HepG2 (cell line): ENCODE measurements at regions not wholly inside any gene's neighbourhood (a gene's known extent, or its start where the extent isn't known, plus 50 kb on each side); places are given as distances from the start of the nearest gene placed in this dataset.

Source experiments
- ATAC-seq: fragments of 200-7000 bp; cut with Tn5 transposase; 3 replicates; pipeline ENCODE4 v1.9.1; 2020; ENCODE audit warnings: mild to moderate bottlenecking, moderate library complexity
- BruUV-seq: library from RNA; stranded (reverse); fragments of 400-500 nt; replicated peaks from 2 replicates; lab custom pipeline; 2021; lab: Mats Ljungman, UMichigan
- CTCF ChIA-PET: fragments of 300-600 bp; formaldehyde crosslinking; extraction: SDS; loops from one replicate; lab custom pipeline; 2021; ENCODE audit warnings: low total read pairs, inconsistent platforms, low intra/inter-chr PET ratio; lab: Yijun Ruan, JAX
- POLR2A ChIA-PET: fragments of 350-600 bp; sonication (Branson Sonifier 250); formaldehyde crosslinking; loops from one replicate; lab custom pipeline; 2020; ENCODE audit warnings: antibody characterized with exemption, inconsistent platforms; lab: Yijun Ruan, JAX
- DNase-seq: peaks from one replicate; pipeline ENCODE4 v3.0.0-alpha.2; 2015; ENCODE audit warnings: low spot score
- FAIRE-seq: peaks from 3 replicates; lab custom pipeline; 2011; peaks lifted over from hg19 to GRCh38; lab: Jason Lieb, UNC
- H2AFZ ChIP-seq: one replicate; pipeline ENCODE4 v1.6.1; 2011; ENCODE audit warnings: low read length, inconsistent platforms
- H3K27ac ChIP-seq: fragments of 300-600 bp; 3 replicates; pipeline ENCODE4 v1.8.0; 2011; ENCODE audit warnings: mixed run types, mild to moderate bottlenecking, mixed read lengths, low read length, inconsistent platforms; ENCODE audit not compliant: insufficient read depth; ENCODE audit errors: extremely low read length
- H3K27me3 ChIP-seq, 2 experiments: fragments of 200-600 bp in 1 of 2; 2 replicates in 1 of 2; 3 replicates in 1 of 2; pipeline versions ENCODE4 v1.6.0 to v1.8.0; 2011; ENCODE audit warnings: low read length in 2 of 2, mild to moderate bottlenecking in 2 of 2, moderate library complexity in 2 of 2, inconsistent platforms in 1 of 2; ENCODE audit not compliant: insufficient read depth in 2 of 2, control insufficient read depth in 1 of 2
- H3K36me3 ChIP-seq, 2 experiments: fragments of 200-600 bp in 1 of 2; replicated peaks in 1 of 2; 2 replicates in 1 of 2; 3 replicates in 1 of 2; pipeline versions ENCODE4 v1.5.1 to v1.8.0; 2011; ENCODE audit warnings: low read length in 2 of 2, inconsistent platforms in 1 of 2; ENCODE audit not compliant: insufficient read depth in 2 of 2, control insufficient read depth in 1 of 2
- H3K4me1 ChIP-seq: 2 replicates; pipeline ENCODE4 v1.5.1; 2012; ENCODE audit warnings: low read length, inconsistent platforms; ENCODE audit not compliant: insufficient read depth
- H3K4me2 ChIP-seq: 2 replicates; pipeline ENCODE4 v1.6.0; 2011; ENCODE audit warnings: low read depth, low read length, inconsistent platforms
- H3K4me3 ChIP-seq, 3 experiments: fragments of 200-600 bp in 1 of 3; sonication (generic), shearing (Covaris generic) in 1 of 3; replicated peaks in 1 of 3; 2 replicates each; pipeline ENCODE4 v1.5.1; 2011 to 2016; ENCODE audit warnings: low read length in 3 of 3, inconsistent platforms in 2 of 3, low read depth in 2 of 3, mild to moderate bottlenecking in 2 of 3, control low read depth in 1 of 3, mixed read lengths in 1 of 3; ENCODE audit not compliant: insufficient read depth in 1 of 3
- H3K79me2 ChIP-seq: one replicate; pipeline ENCODE4 v1.6.1; 2011; ENCODE audit warnings: low read length, inconsistent platforms; ENCODE audit not compliant: insufficient read depth
- H3K9ac ChIP-seq: 2 replicates; pipeline ENCODE4 v1.6.0; 2011; ENCODE audit warnings: mild to moderate bottlenecking, low read depth, low read length, inconsistent platforms; ENCODE audit not compliant: insufficient read depth
- H3K9me3 ChIP-seq: 2 replicates; pipeline ENCODE4 v1.5.1; 2012; ENCODE audit warnings: mild to moderate bottlenecking, low read length
- H4K20me1 ChIP-seq: 2 replicates; pipeline ENCODE4 v1.6.0; 2011; ENCODE audit warnings: inconsistent platforms, mild to moderate bottlenecking, low read length, moderate library complexity; ENCODE audit not compliant: insufficient read depth
- HNF4G ChIP-seq, 2 experiments: sonication (generic) in 1 of 2; formaldehyde crosslinking in 1 of 2; IDR thresholded peaks; 2 replicates each; pipeline versions ENCODE4 v1.4.0 to v1.6.1; 2011 to 2020; ENCODE audit warnings: borderline replicate concordance in 2 of 2, low read depth in 2 of 2, mild to moderate bottlenecking in 2 of 2, low read length in 1 of 2, missing genetic modification reagents in 1 of 2, moderate library complexity in 1 of 2
- MAFK ChIP-seq, 2 experiments: IDR thresholded peaks in 1 of 2; conservative IDR thresholded peaks in 1 of 2; 2 replicates each; pipeline ENCODE4 v1.6.1; 2011; ENCODE audit warnings: improper control_type of control experiment in 2 of 2, low read length in 2 of 2
- MXD4 ChIP-seq: IDR thresholded peaks from 2 replicates; pipeline ENCODE4 v1.6.1; 2016; ENCODE audit warnings: mild to moderate bottlenecking, missing biosample characterization, missing genetic modification reagents
- NBN ChIP-seq: fragments of 450-650 bp; conservative IDR thresholded peaks from 2 replicates; pipeline ENCODE4 v1.6.1; 2017
- SRY ChIP-seq: sonication (generic); formaldehyde crosslinking; IDR thresholded peaks from 2 replicates; pipeline ENCODE4 v1.8.0; 2022; ENCODE audit warnings: mild to moderate bottlenecking, missing genetic modification reagents
- ZBTB20 ChIP-seq: sonication (generic); formaldehyde crosslinking; IDR thresholded peaks from 2 replicates; pipeline ENCODE4 v1.8.1; 2023; ENCODE audit warnings: missing genetic modification reagents, low read depth, mild to moderate bottlenecking, borderline replicate concordance
- ZNF34 ChIP-seq: sonication (generic); formaldehyde crosslinking; IDR thresholded peaks from 2 replicates; pipeline ENCODE4 v1.4.0; 2020; ENCODE audit warnings: mild to moderate bottlenecking, missing genetic modification reagents, borderline replicate concordance
- WGBS: methylation state at CpG from one replicate; pipeline ENCODE4 v1.1.6; 2017; ENCODE audit warnings: low lambda C conversion rate; 5-methylcytosine and 5-hydroxymethylcytosine counted together
- in situ Hi-C: cut with HindIII; loops from 2 replicates; pipeline ENCODE4 v1.10.0; 2017; ENCODE audit warnings: low pct_unique_long_range_greater_than_20kb; ENCODE audit not compliant: extremely low pct_ligation_motif_present
- intact Hi-C: fragments of 100-400 bp; cut with micrococcal nuclease; formaldehyde crosslinking; loops from one replicate; pipeline ENCODE4 v1.10.0; 2022; ENCODE audit not compliant: unreplicated experiment

GRCh38 chr16:62586128-62586862 lies 550.1 kb upstream of the CDH8 start:
- POLR2A ChIA-PET = no interaction called here
- H3K27me3 ChIP-seq = no peaks in the 10 kb centered on the region

DNA sequence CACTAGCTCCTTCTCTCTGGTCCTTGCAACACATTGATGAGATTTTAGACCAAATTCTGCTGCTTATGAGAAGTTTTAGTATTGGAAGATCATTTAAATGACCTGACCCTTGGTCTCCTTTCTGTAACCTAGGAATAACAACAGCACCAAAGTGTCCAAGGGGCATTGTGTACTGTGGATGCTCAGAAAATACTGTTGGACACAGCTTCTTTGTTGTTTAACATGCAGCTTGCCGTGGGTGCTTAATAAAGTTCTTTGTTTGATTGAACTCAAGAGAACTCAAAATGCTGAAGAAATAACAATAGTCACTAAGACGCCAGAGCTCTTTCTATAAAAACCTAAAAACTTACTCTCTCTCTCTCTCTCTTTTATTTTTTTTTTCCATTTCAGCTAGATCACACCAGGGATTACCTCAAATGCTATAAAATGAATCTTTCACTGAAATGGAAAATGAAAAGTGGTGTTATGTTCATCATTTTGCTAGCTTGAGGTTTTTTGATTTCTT lies 548.9 kb upstream of the CDH8 start:
- Histone ChIP-seq H2AFZ (no peak overlapping the region), H3K4me1 (no peaks in the 10 kb centered on the region), H3K79me2 (no peaks in the 10 kb centered on the region), H3K9me3 (peaks cover 84% of the 10 kb centered on the region), H3K4me3 (no peak overlapping the region), H3K27me3 (no peaks in the 10 kb centered on the region), H3K9ac (no peak overlapping the region), H4K20me1 (no peaks in the 10 kb centered on the region), H3K27ac (no peak overlapping the region), H3K4me2 (no peak overlapping the region), H3K36me3 (no peaks in the 10 kb centered on the region)
- in situ Hi-C loops = no loop called here
- WGBS = 8% methylated on average over 2 of the region's 2 CpGs
- FAIRE-seq (no peak), ATAC-seq (no peak), DNase-seq (no peak)
- ChIA-PET POLR2A (no interaction called here), CTCF (no interaction called here)
- TF ChIP-seq SRY (CRISPR knock-in tag) = no peak
- TF ChIP-seq MXD4 (CRISPR knock-in tag) = no peak
- TF ChIP-seq ZBTB20 (CRISPR knock-in tag) = no peak
- TF ChIP-seq NBN = no peak
- TF ChIP-seq HNF4G (IDR thresholded peaks at IDR 0.05; ENCODE audit: borderline replicate concordance, low read depth, low read length) = no peak
- TF ChIP-seq HNF4G (CRISPR knock-in tag; IDR thresholded peaks at IDR 0.05; ENCODE audit: borderline replicate concordance, low read depth) = no peak
- intact Hi-C loops = no loop called here
- BruUV-seq = no TSS peak

More at GRCh38 chr16:62586128-62586862, 550.1 kb upstream of the CDH8 start:
- no peak overlapping the region for H3K9ac ChIP-seq
- H3K4me1 ChIP-seq = no peaks in the 10 kb centered on the region
- in situ Hi-C loops = no loop called here
- intact Hi-C loops = no loop called here
- no peaks in the 10 kb centered on the region for H3K36me3 ChIP-seq
- ATAC-seq (no peak), DNase-seq (no peak), FAIRE-seq (no peak)
- H3K9me3 ChIP-seq = peaks cover 83% of the 10 kb centered on the region
- BruUV-seq = no TSS peak
- H3K27ac ChIP-seq = no peak overlapping the region
- no peak overlapping the region for H3K4me2 ChIP-seq
- no peaks in the 10 kb centered on the region for H4K20me1 ChIP-seq
- H3K79me2 ChIP-seq = no peaks in the 10 kb centered on the region
- WGBS = 0% methylated on average over 3 of the region's 3 CpGs
- no peak overlapping the region for H2AFZ ChIP-seq
- TF ChIP-seq ZNF34 (no peak), MAFK (conservative IDR thresholded peaks at IDR 0.05 in 1 of 2, IDR thresholded peaks at IDR 0.05 in 1 of 2; ENCODE audit: low read length in 2 of 2) (0 out of 4 replicates have a peak, but pooled peaks of 1 of the 2 experiments have one; percentile 4)
- CTCF ChIA-PET = no interaction called here
- no peak overlapping the region for H3K4me3 ChIP-seq
